Mucosa of descending colon (tissue), 3 donors: ENCODE measurements at regions not wholly inside any gene's neighbourhood (a gene's known extent, or its start where the extent isn't known, plus 50 kb on each side); places are given as distances from the start of the nearest gene placed in this dataset.

ENCODE experiments used
- ATAC-seq: fragments of 200-7000 bp; cut with Tn5 transposase; one replicate; pipeline ENCODE4 v1.9.1; 2020; ENCODE audit warnings: mild to moderate bottlenecking, moderate library complexity
- DNase-seq, 3 donors: peaks; one replicate each; pipeline ENCODE4 v3.0.0-alpha.2; 2020
- H3K36me3 ChIP-seq: fragments of 200-600 bp; one replicate; pipeline ENCODE4 v1.8.0; 2021; ENCODE audit warnings: low read depth, mild to moderate bottlenecking
- H3K4me1 ChIP-seq: fragments of 200-600 bp; one replicate; pipeline ENCODE4 v1.8.0; 2021; ENCODE audit warnings: low read depth, mild to moderate bottlenecking
- H3K4me3 ChIP-seq: fragments of 200-600 bp; one replicate; pipeline ENCODE4 v1.8.0; 2021; ENCODE audit warnings: mild to moderate bottlenecking
- H3K9me3 ChIP-seq: fragments of 200-600 bp; one replicate; pipeline ENCODE4 v1.8.0; 2021; ENCODE audit warnings: mild to moderate bottlenecking
- intact Hi-C, 2 donors: fragments of 100-400 bp; cut with DNase I in 1 of 2; cut with micrococcal nuclease in 1 of 2; formaldehyde crosslinking; loops; one replicate each; pipeline versions ENCODE4 v1.11.0 to v1.11.1; 2022; cut with DNase I, micrococcal nuclease
- TF ChIP-seq, protein P1 (sequence below): fragments of 200-600 bp; IDR thresholded peaks from one replicate; pipeline ENCODE4 v1.8.0; 2022; ENCODE audit warnings: antibody characterized with exemption, mild to moderate bottlenecking
- donor health status: DM: no; HTN: no; CAD: no; lungs with moderate emphysema.
- donor health status: DM: no; HTN: no; CAD: no.
- donor health status: DM: no; HTN: yes; CAD: no.

DNA sequence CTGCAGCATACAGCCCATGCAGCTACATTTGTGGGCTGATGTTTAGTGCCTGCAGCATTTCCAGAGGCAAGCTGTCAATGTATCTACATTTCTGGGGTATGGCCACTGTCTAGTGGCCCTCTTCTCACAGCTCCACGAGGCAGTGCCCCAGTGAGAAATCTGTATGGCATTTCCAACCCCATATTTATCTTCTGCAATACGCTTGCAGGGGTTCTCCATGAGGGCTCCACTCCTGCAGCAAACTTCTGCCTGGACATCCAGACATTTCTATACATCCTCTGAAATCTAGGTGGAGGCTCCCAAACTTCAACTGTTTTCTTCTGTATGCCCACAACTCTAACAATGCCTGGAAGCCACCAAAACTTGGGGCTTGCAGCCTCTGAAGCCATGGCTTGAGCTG, 502.3 kb downstream of the C6orf118 start:
- Histone ChIP-seq H3K36me3 (no peaks in the 10 kb centered on the region), H3K4me1 (no peaks in the 10 kb centered on the region), H3K9me3 (peaks cover 65% of the 10 kb centered on the region), H3K4me3 (no peak overlapping the region)
- ATAC-seq = no peak
- TF ChIP-seq, protein P1, sequence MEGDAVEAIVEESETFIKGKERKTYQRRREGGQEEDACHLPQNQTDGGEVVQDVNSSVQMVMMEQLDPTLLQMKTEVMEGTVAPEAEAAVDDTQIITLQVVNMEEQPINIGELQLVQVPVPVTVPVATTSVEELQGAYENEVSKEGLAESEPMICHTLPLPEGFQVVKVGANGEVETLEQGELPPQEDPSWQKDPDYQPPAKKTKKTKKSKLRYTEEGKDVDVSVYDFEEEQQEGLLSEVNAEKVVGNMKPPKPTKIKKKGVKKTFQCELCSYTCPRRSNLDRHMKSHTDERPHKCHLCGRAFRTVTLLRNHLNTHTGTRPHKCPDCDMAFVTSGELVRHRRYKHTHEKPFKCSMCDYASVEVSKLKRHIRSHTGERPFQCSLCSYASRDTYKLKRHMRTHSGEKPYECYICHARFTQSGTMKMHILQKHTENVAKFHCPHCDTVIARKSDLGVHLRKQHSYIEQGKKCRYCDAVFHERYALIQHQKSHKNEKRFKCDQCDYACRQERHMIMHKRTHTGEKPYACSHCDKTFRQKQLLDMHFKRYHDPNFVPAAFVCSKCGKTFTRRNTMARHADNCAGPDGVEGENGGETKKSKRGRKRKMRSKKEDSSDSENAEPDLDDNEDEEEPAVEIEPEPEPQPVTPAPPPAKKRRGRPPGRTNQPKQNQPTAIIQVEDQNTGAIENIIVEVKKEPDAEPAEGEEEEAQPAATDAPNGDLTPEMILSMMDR = no peak
- DNase-seq = no peak
- intact Hi-C loops = no loop called here

DNA sequence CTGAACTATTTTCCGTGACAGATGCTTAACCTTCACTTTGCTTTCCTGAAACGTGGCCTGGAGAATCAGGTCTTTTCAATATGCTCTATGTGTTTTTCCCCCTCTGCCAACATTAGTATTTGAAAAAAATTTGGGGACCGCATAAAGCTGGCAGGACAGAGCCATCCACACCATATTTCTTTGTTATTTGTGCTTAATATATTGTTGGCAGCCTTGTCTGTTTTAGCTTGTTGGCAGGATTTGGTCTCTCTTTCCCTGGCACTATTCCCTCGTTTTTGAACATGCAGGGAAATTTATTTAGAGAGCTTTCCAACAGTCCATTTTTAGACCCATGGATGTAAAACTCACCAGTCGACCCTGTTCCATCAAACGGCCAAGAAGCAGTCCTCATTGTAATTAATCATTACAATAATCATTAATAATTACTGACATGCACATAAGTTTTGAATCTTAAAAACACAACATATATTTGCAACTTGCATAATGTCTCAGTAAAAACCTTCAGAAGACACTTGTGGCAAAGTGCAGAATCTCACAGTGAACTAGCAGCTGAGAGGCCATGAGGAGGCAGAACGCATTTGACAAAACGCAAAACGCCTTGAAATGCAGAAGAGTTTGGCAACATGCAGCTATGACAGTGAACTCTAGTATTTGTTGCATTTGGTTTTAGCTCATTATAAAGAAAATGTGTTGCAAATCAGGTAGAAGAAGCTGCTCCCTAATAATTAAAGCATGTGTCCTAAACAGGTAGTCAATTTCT, 514.2 kb downstream of the C6orf118 start:
- no peaks in the 10 kb centered on the region for H3K36me3 ChIP-seq
- intact Hi-C loops = no loop called here
- TF ChIP-seq, protein P1 = no peak
- H3K4me1 ChIP-seq = no peaks in the 10 kb centered on the region
- DNase-seq (no peak), ATAC-seq (no peak)
- peaks cover 42% of the 10 kb centered on the region for H3K9me3 ChIP-seq
- no peak overlapping the region for H3K4me3 ChIP-seq

DNA sequence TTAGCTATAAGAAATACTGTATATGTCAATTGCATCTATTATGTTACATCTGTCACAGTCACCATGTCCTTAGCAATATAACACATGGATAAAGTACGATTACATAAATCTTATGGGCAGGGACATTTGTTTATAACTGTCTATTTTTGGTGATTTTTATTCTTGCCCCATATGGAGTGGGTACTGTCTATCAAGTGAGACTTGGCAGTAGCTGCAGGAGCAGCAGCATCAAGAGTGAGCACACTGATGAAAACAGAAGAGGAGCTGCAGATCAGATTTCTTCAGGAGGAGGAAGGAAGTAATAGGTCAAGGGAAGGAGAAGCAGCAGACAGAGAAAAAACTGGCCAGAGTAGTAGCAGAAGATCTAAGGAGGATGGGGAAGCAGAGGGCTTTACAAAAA, 516.7 kb downstream of the C6orf118 start:
- DNase-seq (no peak), ATAC-seq (no peak)
- no peaks in the 10 kb centered on the region for H3K4me1 ChIP-seq
- no peaks in the 10 kb centered on the region for H3K36me3 ChIP-seq
- no peak overlapping the region for H3K4me3 ChIP-seq
- TF ChIP-seq, protein P1 = no peak
- intact Hi-C loops = no loop called here
- peaks cover 39% of the 10 kb centered on the region for H3K9me3 ChIP-seq

DNA sequence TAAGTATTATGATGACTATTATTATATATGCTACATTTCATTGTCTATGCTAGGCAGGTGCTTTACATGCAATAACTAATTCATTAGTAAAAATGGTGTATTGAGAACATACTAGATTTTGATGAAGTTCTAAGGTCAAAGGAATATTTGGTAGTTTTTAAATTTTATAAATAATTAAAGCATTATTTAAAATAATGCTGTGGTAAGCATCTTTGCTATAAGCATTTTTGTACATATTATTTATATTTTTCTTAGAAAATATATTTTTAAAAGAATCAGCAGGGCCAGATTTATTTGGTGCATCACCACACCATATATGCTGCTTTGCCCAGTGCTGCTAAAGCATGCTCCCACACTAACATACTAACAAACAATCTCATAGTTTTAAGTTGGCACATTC, 517.9 kb downstream of the C6orf118 start:
- H3K4me1 ChIP-seq = no peaks in the 10 kb centered on the region
- TF ChIP-seq, protein P1 = no peak
- DNase-seq (no peak), ATAC-seq (no peak)
- H3K36me3 ChIP-seq = no peaks in the 10 kb centered on the region
- no peak overlapping the region for H3K4me3 ChIP-seq
- intact Hi-C loops = no loop called here
- H3K9me3 ChIP-seq = peaks cover 35% of the 10 kb centered on the region

DNA sequence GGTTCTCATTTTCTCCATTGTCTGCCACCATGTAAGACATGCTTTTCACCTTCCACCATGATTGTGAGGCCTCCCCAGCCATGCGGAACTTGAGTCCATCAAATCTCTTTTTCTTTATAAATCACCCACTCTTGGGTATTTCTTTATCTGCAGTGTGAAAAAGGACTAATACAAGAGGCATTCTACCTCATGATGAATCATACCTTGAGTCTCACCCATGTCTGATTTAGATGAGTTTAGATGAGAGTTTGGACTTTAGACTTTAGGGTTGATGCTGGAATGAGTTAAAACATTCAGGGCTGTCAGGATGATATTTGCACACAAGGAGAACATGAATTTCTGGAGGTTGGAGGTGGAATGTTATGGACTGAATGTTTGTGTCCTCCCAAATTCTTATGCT, 545.6 kb downstream of the C6orf118 start:
- H3K4me3 ChIP-seq = no peak overlapping the region
- ATAC-seq = no peak
- H3K4me1 ChIP-seq = no peaks in the 10 kb centered on the region
- no peak for DNase-seq
- TF ChIP-seq, protein P1 = no peak
- H3K36me3 ChIP-seq = no peaks in the 10 kb centered on the region
- peaks cover 52% of the 10 kb centered on the region for H3K9me3 ChIP-seq
- intact Hi-C loops = no loop called here
